GM10248 (cell line): ENCODE measurements at regions not wholly inside any gene's neighbourhood (a gene's known extent, or its start where the extent isn't known, plus 50 kb on each side); places are given as distances from the start of the nearest gene placed in this dataset.

Source experiments
- CTCF ChIA-PET: fragments of 300-600 bp; sonication (Branson Sonifier 250); formaldehyde crosslinking; extraction: SDS; loops from one replicate; lab custom pipeline; 2021; ENCODE audit warnings: antibody characterized with exemption; lab: Yijun Ruan, JAX
- POLR2A ChIA-PET: fragments of 350-650 bp; sonication (Branson Sonifier 250); formaldehyde crosslinking; extraction: SDS; loops from one replicate; lab custom pipeline; 2020; ENCODE audit warnings: antibody characterized with exemption; lab: Yijun Ruan, JAX
- DNase-seq: peaks from one replicate; pipeline ENCODE4 v3.0.0; 2012; ENCODE audit errors: extremely low spot score
- TF ChIP-seq, protein P1 (sequence below): IDR thresholded peaks from 2 replicates; pipeline ENCODE4 v1.5.1; 2012; ENCODE audit warnings: mild to moderate bottlenecking, low read depth; ENCODE audit errors: extremely low read depth, missing control alignments, control extremely low read depth

DNA sequence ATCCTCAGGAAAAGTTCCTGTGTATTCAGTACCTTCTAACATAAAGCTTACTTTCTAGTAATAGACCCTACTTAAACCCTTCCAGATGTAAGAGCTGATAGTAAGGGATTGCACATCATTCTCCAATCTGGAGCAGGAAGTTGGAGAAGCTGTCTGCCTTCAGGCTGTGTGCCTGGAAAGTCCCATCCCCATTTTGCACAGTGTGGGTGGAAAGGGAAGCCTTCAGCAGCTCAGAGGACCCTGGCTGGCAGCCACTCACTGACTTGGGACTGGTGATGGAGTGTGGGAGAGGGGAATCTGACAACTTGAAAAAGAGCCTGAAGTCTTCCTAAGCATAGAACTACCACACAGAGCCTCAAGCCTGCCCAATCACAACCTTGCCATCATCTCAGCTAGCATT lies 164.1 kb upstream of the ADO start:
- ChIA-PET CTCF (interaction anchor here (1.0 to 10.2 kb wide), 10 partner anchors 9 to 177 kb away, joined by 3 to 89 read pairs (median 10); partner anchors contain the start of gene EGR2), POLR2A (interaction anchor here (0.6 to 0.9 kb wide), 2 partner anchors 171 to 617 kb away, joined by 4 to 5 read pairs; no protein-coding TSS in a partner anchor)
- no peak for DNase-seq
- TF ChIP-seq, protein P1, sequence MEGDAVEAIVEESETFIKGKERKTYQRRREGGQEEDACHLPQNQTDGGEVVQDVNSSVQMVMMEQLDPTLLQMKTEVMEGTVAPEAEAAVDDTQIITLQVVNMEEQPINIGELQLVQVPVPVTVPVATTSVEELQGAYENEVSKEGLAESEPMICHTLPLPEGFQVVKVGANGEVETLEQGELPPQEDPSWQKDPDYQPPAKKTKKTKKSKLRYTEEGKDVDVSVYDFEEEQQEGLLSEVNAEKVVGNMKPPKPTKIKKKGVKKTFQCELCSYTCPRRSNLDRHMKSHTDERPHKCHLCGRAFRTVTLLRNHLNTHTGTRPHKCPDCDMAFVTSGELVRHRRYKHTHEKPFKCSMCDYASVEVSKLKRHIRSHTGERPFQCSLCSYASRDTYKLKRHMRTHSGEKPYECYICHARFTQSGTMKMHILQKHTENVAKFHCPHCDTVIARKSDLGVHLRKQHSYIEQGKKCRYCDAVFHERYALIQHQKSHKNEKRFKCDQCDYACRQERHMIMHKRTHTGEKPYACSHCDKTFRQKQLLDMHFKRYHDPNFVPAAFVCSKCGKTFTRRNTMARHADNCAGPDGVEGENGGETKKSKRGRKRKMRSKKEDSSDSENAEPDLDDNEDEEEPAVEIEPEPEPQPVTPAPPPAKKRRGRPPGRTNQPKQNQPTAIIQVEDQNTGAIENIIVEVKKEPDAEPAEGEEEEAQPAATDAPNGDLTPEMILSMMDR = no peak

DNA sequence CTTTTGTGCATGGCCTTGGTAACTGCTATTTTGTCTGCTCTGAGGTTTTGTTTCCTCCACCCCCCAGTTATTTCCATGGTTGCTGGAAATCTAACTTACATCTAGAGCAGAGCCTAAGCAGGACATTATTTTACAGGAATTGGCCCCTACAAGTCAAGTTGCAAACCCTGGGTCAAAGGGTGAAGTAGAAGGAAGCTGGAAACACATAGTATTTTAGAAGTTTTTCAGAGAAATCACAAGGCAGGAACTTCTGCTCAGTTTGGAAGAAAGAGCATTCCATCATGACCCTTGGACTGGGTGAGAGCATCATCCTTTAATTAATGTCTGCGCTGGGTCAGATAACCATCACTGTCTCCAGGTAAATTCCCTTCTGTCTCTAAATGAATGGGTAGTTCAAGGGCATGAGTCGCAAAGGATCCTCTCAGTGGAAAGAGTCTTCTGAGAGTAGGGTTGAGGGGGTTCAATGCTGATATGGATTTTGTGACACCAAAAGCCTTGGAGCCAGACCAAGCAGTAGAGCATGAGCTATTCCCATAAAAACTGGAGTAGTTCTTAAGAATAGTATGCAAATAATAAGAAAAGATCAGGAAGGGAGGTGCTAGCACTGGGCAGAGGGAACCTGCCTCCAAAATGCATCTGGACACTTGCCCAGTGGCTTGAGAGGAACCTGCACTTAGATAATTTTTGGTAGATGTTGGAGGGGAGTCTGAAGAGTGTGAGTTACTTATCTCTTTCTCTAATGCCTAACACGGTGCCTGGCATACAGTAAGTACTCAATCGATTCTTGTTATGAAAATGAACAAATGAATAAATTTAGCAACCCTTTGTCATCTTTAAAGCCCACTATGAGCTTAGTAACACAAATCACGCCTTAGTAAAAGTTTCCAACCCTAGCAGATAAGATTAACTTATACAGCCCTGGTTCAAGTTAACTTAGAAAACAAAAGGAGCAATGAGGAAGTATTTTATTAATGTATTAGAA lies 160.6 kb upstream of the ADO start:
- TF ChIP-seq, protein P1 = no peak
- ChIA-PET POLR2A (no interaction called here), CTCF (no interaction called here)
- no peak for DNase-seq

DNA sequence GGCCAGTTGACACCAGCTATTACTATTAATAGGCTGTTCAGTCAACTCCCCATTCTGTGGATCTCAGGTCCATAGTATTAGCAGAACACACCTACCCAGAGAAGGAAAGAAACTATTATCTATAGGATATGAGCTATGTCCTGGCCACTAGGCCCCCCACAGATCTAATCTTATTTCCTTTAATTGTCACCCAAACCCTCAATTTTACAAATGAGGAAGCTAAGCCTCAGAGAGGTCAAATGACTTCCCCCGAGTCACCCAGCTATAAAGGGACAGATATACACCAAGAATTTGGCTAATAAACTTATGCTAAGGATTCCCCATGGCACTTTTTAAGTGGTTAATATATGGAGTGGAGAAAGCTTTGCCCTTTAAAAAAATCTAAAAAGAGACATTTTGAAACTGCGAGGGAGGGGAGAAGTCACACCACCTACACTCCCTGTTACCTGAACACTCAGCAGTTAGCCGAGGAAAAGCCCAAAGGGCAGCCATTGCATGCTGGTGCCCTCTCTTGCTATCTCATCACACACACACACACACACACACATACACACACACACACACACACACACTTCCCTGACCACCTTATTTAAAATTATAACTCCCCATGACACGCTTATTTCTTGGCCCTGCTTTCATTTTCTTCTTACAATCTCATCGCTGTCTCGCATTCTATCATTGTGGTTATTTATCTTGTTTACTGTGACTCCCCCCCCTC lies 157.0 kb upstream of the ADO start:
- DNase-seq = no peak
- ChIA-PET POLR2A (no interaction called here), CTCF (interaction anchor here (0.9 to 7.0 kb wide), 12 partner anchors 12 to 170 kb away, joined by 3 to 64 read pairs (median 4); partner anchors contain the start of genes ADO and EGR2)
- TF ChIP-seq, protein P1 = no peak

DNA sequence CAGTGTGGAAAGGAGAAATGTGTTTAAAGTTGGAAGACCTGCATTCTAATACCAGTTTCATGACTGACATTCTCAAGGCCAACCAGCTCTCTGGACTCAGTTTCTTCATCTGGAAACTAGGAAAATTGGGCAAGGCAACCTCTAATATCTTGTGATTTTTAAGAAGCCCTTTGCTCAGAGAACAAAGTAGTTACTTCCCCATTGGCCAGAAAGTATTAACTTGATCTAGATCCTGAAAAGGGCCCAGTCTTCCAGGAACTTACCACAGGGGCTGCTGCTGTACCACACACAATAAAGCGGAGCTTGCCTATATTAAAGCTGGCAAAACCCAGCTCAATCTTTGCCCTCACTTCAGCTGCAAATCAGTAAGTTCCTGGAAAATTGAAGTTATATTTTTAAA lies 155.6 kb upstream of the ADO start:
- ChIA-PET POLR2A (no interaction called here), CTCF (interaction anchor here (1.0 to 7.0 kb wide), 9 partner anchors 9 to 169 kb away, joined by 3 to 64 read pairs (median 4); no protein-coding TSS in a partner anchor)
- TF ChIP-seq, protein P1 = no peak
- no peak for DNase-seq

DNA sequence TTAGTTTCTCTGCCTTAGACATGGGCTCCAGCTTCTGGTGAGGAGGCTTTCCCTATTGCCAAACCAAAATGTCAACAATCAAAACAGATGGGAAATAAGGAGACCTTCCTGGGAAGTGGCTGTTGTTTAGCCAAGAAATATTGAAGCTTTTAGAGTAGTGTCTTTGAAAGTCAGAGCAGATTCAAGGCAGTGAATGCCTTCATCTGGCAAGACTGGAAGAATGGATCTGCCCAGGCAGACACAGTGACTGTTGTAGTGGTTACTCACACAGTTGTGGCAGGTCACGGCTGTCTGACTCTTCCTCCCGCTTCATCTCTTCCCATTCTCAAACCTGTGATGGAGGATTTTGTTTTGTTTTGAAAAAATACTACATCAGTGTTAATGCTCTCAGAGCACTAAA lies 154.1 kb upstream of the ADO start:
- TF ChIP-seq, protein P1 = no peak
- CTCF ChIA-PET = interaction anchor here (1.7 to 7.0 kb wide), 2 partner anchors 14 to 39 kb away, joined by 3 to 64 read pairs; no protein-coding TSS in a partner anchor
- DNase-seq = no peak
- POLR2A ChIA-PET = no interaction called here

DNA sequence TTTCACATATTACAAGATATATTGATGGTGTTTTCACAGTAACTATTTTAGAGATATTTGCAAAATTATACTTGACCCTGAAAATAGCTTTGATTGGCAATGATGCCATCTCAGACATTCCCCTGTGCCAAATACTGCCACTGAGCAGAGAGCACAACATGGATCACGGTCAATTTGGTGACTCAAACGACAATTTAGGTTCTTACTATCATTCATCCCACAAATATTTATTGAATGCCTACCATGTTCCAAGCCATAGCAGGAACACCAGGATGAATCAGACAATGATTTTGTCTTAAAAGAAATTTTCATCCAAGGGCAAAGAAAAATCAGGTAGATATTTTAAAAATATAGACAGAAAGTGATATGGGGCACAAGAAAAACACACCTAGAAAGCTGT lies 153.2 kb upstream of the ADO start:
- TF ChIP-seq, protein P1 = no peak
- CTCF ChIA-PET = interaction anchor here (0.7 to 7.0 kb wide), 5 partner anchors 15 to 54 kb away, joined by 3 to 64 read pairs (median 3); no protein-coding TSS in a partner anchor
- POLR2A ChIA-PET = no interaction called here
- DNase-seq = no peak
